Loucy (cell line): ENCODE measurements at regions not wholly inside any gene's neighbourhood (a gene's known extent, or its start where the extent isn't known, plus 50 kb on each side); places are given as distances from the start of the nearest gene placed in this dataset.

Source experiments
- CTCF ChIP-seq: fragments of 200-600 bp; sonication (generic); conservative IDR thresholded peaks from 2 replicates; pipeline ENCODE4 v1.5.1; 2014; ENCODE audit warnings: mild to moderate bottlenecking, antibody characterized with exemption, low read length
- EZH2phosphoT487 ChIP-seq: fragments of 200-600 bp; IDR thresholded peaks from 2 replicates; pipeline ENCODE4 v1.6.1; 2018; ENCODE audit warnings: antibody characterized with exemption, mild to moderate bottlenecking, moderate library complexity, borderline replicate concordance

GRCh38 chr17:73719588-73720071 lies 75.4 kb upstream of the SDK2 start:
- TF ChIP-seq CTCF, result no peak
- no peak for TF ChIP-seq EZH2phosphoT487
